HEK293 (cell line): ENCODE measurements at regions not wholly inside any gene's neighbourhood (a gene's known extent, or its start where the extent isn't known, plus 50 kb on each side); places are given as distances from the start of the nearest gene placed in this dataset.

Experiments
- CTCF ChIA-PET: fragments of 350-600 bp; formaldehyde crosslinking; extraction: SDS; loops from one replicate; lab custom pipeline; 2021; ENCODE audit warnings: antibody characterized with exemption; lab: Yijun Ruan, JAX
- POLR2A ChIA-PET: fragments of 300-600 bp; formaldehyde crosslinking; extraction: SDS; loops from one replicate; lab custom pipeline; 2020; ENCODE audit warnings: antibody characterized with exemption, inconsistent platforms; lab: Yijun Ruan, JAX
- H3K27ac ChIP-seq: fragments of 200-500 bp; sonication (Bioruptor generic); 2 replicates; pipeline ENCODE4 v1.5.1; 2014; ENCODE audit warnings: low read depth, low read length, control low read depth, inconsistent platforms; ENCODE audit errors: extremely low read depth
- H3K36me3 ChIP-seq, 2 experiments: fragments of 200-500 bp in 1 of 2; sonication (Bioruptor generic) in 1 of 2; 1 replicate in 1 of 2; 2 replicates in 1 of 2; pipeline ENCODE4 v1.5.1; 2014 to 2017; ENCODE audit warnings: inconsistent platforms in 2 of 2, low read length in 2 of 2; ENCODE audit not compliant: control insufficient read depth in 2 of 2, insufficient read depth in 1 of 2
- H3K4me1 ChIP-seq: fragments of 200-500 bp; sonication (Bioruptor generic); 2 replicates; pipeline ENCODE4 v1.5.1; 2014; ENCODE audit warnings: mild to moderate bottlenecking, low read length, inconsistent platforms; ENCODE audit not compliant: control insufficient read depth, insufficient read depth
- H3K4me3 ChIP-seq: 2 replicates; pipeline ENCODE4 v1.5.1; 2011; ENCODE audit warnings: low read depth, mild to moderate bottlenecking, control low read depth, low read length, moderate library complexity
- H3K9me3 ChIP-seq: fragments of 200-500 bp; sonication (Bioruptor generic); 2 replicates; pipeline ENCODE4 v1.5.1; 2014; ENCODE audit warnings: low read depth, low read length, inconsistent platforms; ENCODE audit not compliant: control insufficient read depth, insufficient read depth
- BCL11A ChIP-seq: fragments of 450-650 bp; formaldehyde crosslinking; IDR thresholded peaks from 2 replicates; pipeline ENCODE4 v1.5.1; 2016; ENCODE audit warnings: low read depth, missing biosample characterization, missing genetic modification characterization
- FEZF1 ChIP-seq: fragments of 450-650 bp; formaldehyde crosslinking; IDR thresholded peaks from 2 replicates; pipeline ENCODE4 v1.5.1; 2016; ENCODE audit warnings: missing biosample characterization, missing genetic modification characterization
- HOXA7 ChIP-seq: sonication (generic); formaldehyde crosslinking; IDR thresholded peaks from 2 replicates; pipeline ENCODE4 v1.8.1; 2022; ENCODE audit warnings: missing genetic modification reagents, borderline replicate concordance
- HOXD13 ChIP-seq: sonication (generic); formaldehyde crosslinking; IDR thresholded peaks from 2 replicates; pipeline ENCODE4 v1.8.0; 2022; ENCODE audit warnings: missing genetic modification reagents, borderline replicate concordance
- SCRT1 ChIP-seq: fragments of 450-650 bp; formaldehyde crosslinking; IDR thresholded peaks from 2 replicates; pipeline ENCODE4 v1.5.1; 2016; ENCODE audit warnings: missing biosample characterization, missing genetic modification characterization, borderline replicate concordance
- ZBTB10 ChIP-seq: fragments of 450-650 bp; formaldehyde crosslinking; IDR thresholded peaks from 2 replicates; pipeline ENCODE4 v1.5.1; 2016; ENCODE audit warnings: missing biosample characterization, missing genetic modification characterization
- ZFP69B ChIP-seq: fragments of 450-650 bp; formaldehyde crosslinking; IDR thresholded peaks from 2 replicates; pipeline ENCODE4 v1.5.1; 2016; ENCODE audit warnings: missing biosample characterization, missing genetic modification characterization
- ZNF132 ChIP-seq: fragments of 450-650 bp; formaldehyde crosslinking; IDR thresholded peaks from 2 replicates; pipeline ENCODE4 v1.5.1; 2017; ENCODE audit warnings: missing biosample characterization, missing genetic modification characterization, borderline replicate concordance
- ZNF146 ChIP-seq: fragments of 450-650 bp; formaldehyde crosslinking; IDR thresholded peaks from 2 replicates; pipeline ENCODE4 v1.5.1; 2016; ENCODE audit warnings: missing biosample characterization, missing genetic modification characterization
- ZNF148 ChIP-seq: fragments of 450-650 bp; formaldehyde crosslinking; IDR thresholded peaks from 2 replicates; pipeline ENCODE4 v1.5.0; 2017; ENCODE audit warnings: missing biosample characterization, missing genetic modification characterization, borderline replicate concordance
- ZNF16 ChIP-seq: fragments of 450-650 bp; formaldehyde crosslinking; IDR thresholded peaks from 2 replicates; pipeline ENCODE4 v1.5.1; 2016; ENCODE audit warnings: low read depth, missing biosample characterization, missing genetic modification characterization
- ZNF2 ChIP-seq: fragments of 450-650 bp; formaldehyde crosslinking; IDR thresholded peaks from 2 replicates; pipeline ENCODE4 v1.5.1; 2016; ENCODE audit warnings: missing biosample characterization, missing genetic modification characterization
- ZNF223 ChIP-seq: fragments of 450-650 bp; formaldehyde crosslinking; IDR thresholded peaks from 2 replicates; pipeline ENCODE4 v1.5.1; 2016; ENCODE audit warnings: missing biosample characterization, missing genetic modification characterization
- ZNF239 ChIP-seq: fragments of 450-650 bp; formaldehyde crosslinking; IDR thresholded peaks from 2 replicates; pipeline ENCODE4 v1.5.1; 2016; ENCODE audit warnings: missing biosample characterization, missing genetic modification characterization
- ZNF266 ChIP-seq: fragments of 450-650 bp; formaldehyde crosslinking; IDR thresholded peaks from 2 replicates; pipeline ENCODE4 v1.5.1; 2016; ENCODE audit warnings: missing biosample characterization, missing genetic modification characterization, low read depth
- ZNF335 ChIP-seq: fragments of 450-650 bp; formaldehyde crosslinking; conservative IDR thresholded peaks from 2 replicates; pipeline ENCODE4 v1.5.1; 2016; ENCODE audit warnings: missing biosample characterization, missing genetic modification characterization
- ZNF404 ChIP-seq: fragments of 450-650 bp; formaldehyde crosslinking; IDR thresholded peaks from 2 replicates; pipeline ENCODE4 v1.5.1; 2017; ENCODE audit warnings: missing biosample characterization, missing genetic modification characterization
- ZNF48 ChIP-seq: fragments of 450-650 bp; formaldehyde crosslinking; IDR thresholded peaks from 2 replicates; pipeline ENCODE4 v1.5.1; 2016; ENCODE audit warnings: missing biosample characterization, missing genetic modification characterization
- ZNF501 ChIP-seq: fragments of 450-650 bp; formaldehyde crosslinking; IDR thresholded peaks from 2 replicates; pipeline ENCODE4 v1.5.1; 2016; ENCODE audit warnings: missing biosample characterization, missing genetic modification characterization
- ZNF585B ChIP-seq: fragments of 450-650 bp; formaldehyde crosslinking; IDR thresholded peaks from 2 replicates; pipeline ENCODE4 v1.5.1; 2016; ENCODE audit warnings: missing biosample characterization, missing genetic modification characterization
- ZNF704 ChIP-seq: fragments of 450-650 bp; formaldehyde crosslinking; IDR thresholded peaks from 2 replicates; pipeline ENCODE4 v1.5.1; 2016; ENCODE audit warnings: missing biosample characterization, missing genetic modification characterization
- ZSCAN30 ChIP-seq: fragments of 450-650 bp; IDR thresholded peaks from 2 replicates; pipeline ENCODE4 v1.5.1; 2018; ENCODE audit warnings: missing biosample characterization, mild to moderate bottlenecking, missing genetic modification characterization, moderate library complexity

GRCh38 chr6:100062621-100063020 is 68.6 kb upstream of the MCHR2 start:
- TF ChIP-seq ZNF223 (tag by site-specific recombination) (no peak), ZNF2 (tag by site-specific recombination) (no peak), ZNF48 (no peak), ZNF16 (tag by site-specific recombination) (no peak), SCRT1 (tag by site-specific recombination) (no peak), ZNF585B (tag by site-specific recombination) (no peak), ZNF335 (no peak), ZNF704 (tag by site-specific recombination) (no peak), ZSCAN30 (tag by site-specific recombination) (no peak), ZNF148 (tag by site-specific recombination) (no peak), ZNF132 (tag by site-specific recombination) (no peak)

GRCh38 chr6:100057941-100058340 is 63.9 kb upstream of the MCHR2 start:
- Histone ChIP-seq H3K27ac (no peak overlapping the region), H3K4me1 (no peaks in the 10 kb centered on the region), H3K4me3 (no peak overlapping the region), H3K36me3 (peaks cover 0 to 3% of the 10 kb centered on the region in 2 experiments; a peak in 1 of 3 replicates), H3K9me3 (no peaks in the 10 kb centered on the region)
- no peak for TF ChIP-seq ZNF501
- TF ChIP-seq HOXA7 (CRISPR knock-in tag) = no peak
- TF ChIP-seq ZNF48 = no peak
- TF ChIP-seq BCL11A (tag by site-specific recombination) = no peak
- TF ChIP-seq FEZF1 (tag by site-specific recombination) = no peak
- no peak for TF ChIP-seq ZNF266 (tag by site-specific recombination)
- TF ChIP-seq ZNF239 (tag by site-specific recombination) = no peak
- TF ChIP-seq HOXD13 (CRISPR knock-in tag) = no peak
- no peak for TF ChIP-seq ZNF404 (tag by site-specific recombination)
- no peak for TF ChIP-seq ZNF146
- no peak for TF ChIP-seq ZBTB10 (tag by site-specific recombination)
- no peak for TF ChIP-seq ZFP69B (tag by site-specific recombination)
- ChIA-PET CTCF (no interaction called here), POLR2A (no interaction called here)

More at GRCh38 chr6:100062621-100063020, 68.6 kb upstream of the MCHR2 start:
- H3K36me3 ChIP-seq = no peaks in the 10 kb centered on the region
- no peak overlapping the region for H3K27ac ChIP-seq
- H3K9me3 ChIP-seq = no peaks in the 10 kb centered on the region
- ChIA-PET CTCF (interaction anchor here (0.7 to 1.1 kb wide), 4 partner anchors 37 to 105 kb away, joined by 3 to 5 read pairs (median 4); no protein-coding TSS in a partner anchor), POLR2A (no interaction called here)
- no peak overlapping the region for H3K4me3 ChIP-seq
- H3K4me1 ChIP-seq = no peaks in the 10 kb centered on the region
